HEK293T (cell line): ENCODE measurements at regions not wholly inside any gene's neighbourhood (a gene's known extent, or its start where the extent isn't known, plus 50 kb on each side); places are given as distances from the start of the nearest gene placed in this dataset.
A peak's percentile ranks its signal among the peaks of the same experiment; 100 is the strongest.

Experiments used
- CTCF ChIA-PET: fragments of 350-600 bp; formaldehyde crosslinking; extraction: SDS; loops from one replicate; lab custom pipeline; 2021; ENCODE audit warnings: antibody characterized with exemption, inconsistent platforms; lab: Yijun Ruan, JAX
- POLR2A ChIA-PET: fragments of 350-600 bp; formaldehyde crosslinking; extraction: SDS; loops from one replicate; lab custom pipeline; 2020; ENCODE audit warnings: antibody characterized with exemption, inconsistent platforms; lab: Yijun Ruan, JAX
- DNase-seq: peaks from one replicate; pipeline ENCODE4 v3.0.0; 2012; ENCODE audit warnings: mixed read lengths; ENCODE audit errors: extremely low spot score
- ARNT ChIP-seq: fragments of 450-650 bp; IDR thresholded peaks from 2 replicates; pipeline ENCODE4 v1.6.1; 2017; ENCODE audit warnings: mild to moderate bottlenecking
- BHLHE40 ChIP-seq: fragments of 450-650 bp; IDR thresholded peaks from 2 replicates; pipeline ENCODE4 v1.6.1; 2016; ENCODE audit warnings: mild to moderate bottlenecking, moderate library complexity, borderline replicate concordance
- CTBP1 ChIP-seq: fragments of 450-650 bp; IDR thresholded peaks from 2 replicates; pipeline ENCODE4 v1.6.1; 2016; ENCODE audit warnings: borderline replicate concordance
- ELF4 ChIP-seq: fragments of 450-650 bp; IDR thresholded peaks from 2 replicates; pipeline ENCODE4 v1.6.1; 2017; ENCODE audit warnings: antibody characterized with exemption
- FOXA1 ChIP-seq: fragments of 450-650 bp; IDR thresholded peaks from 2 replicates; pipeline ENCODE4 v1.6.1; 2016; ENCODE audit warnings: mild to moderate bottlenecking
- FOXK2 ChIP-seq: fragments of 450-650 bp; IDR thresholded peaks from 2 replicates; pipeline ENCODE4 v1.6.1; 2016; ENCODE audit warnings: mild to moderate bottlenecking
- FOXM1 ChIP-seq: fragments of 450-650 bp; IDR thresholded peaks from 2 replicates; pipeline ENCODE4 v1.6.1; 2017; ENCODE audit warnings: mild to moderate bottlenecking, borderline replicate concordance
- HDGF ChIP-seq: fragments of 450-650 bp; IDR thresholded peaks from 2 replicates; pipeline ENCODE4 v1.6.1; 2017; ENCODE audit warnings: antibody characterized with exemption, borderline replicate concordance
- L3MBTL2 ChIP-seq: fragments of 450-650 bp; conservative IDR thresholded peaks from 2 replicates; pipeline ENCODE4 v1.6.1; 2016; ENCODE audit warnings: mild to moderate bottlenecking
- LEF1 ChIP-seq: fragments of 450-650 bp; IDR thresholded peaks from 2 replicates; pipeline ENCODE4 v1.6.1; 2017; ENCODE audit warnings: mild to moderate bottlenecking, borderline replicate concordance
- NFRKB ChIP-seq: fragments of 450-650 bp; IDR thresholded peaks from 2 replicates; pipeline ENCODE4 v1.6.1; 2016; ENCODE audit warnings: mild to moderate bottlenecking, moderate library complexity
- SP1 ChIP-seq: fragments of 450-650 bp; IDR thresholded peaks from 2 replicates; pipeline ENCODE4 v1.6.1; 2017
- SUZ12 ChIP-seq: fragments of 450-650 bp; IDR thresholded peaks from 2 replicates; pipeline ENCODE4 v1.6.1; 2016; ENCODE audit warnings: mild to moderate bottlenecking
- TARDBP ChIP-seq: fragments of 450-650 bp; IDR thresholded peaks from 2 replicates; pipeline ENCODE4 v1.6.1; 2016
- ZNF384 ChIP-seq: fragments of 450-650 bp; IDR thresholded peaks from 2 replicates; pipeline ENCODE4 v1.6.1; 2016
- TF ChIP-seq, protein P1 (sequence below): fragments of 450-650 bp; IDR thresholded peaks from 2 replicates; pipeline ENCODE4 v1.6.1; 2016

DNA sequence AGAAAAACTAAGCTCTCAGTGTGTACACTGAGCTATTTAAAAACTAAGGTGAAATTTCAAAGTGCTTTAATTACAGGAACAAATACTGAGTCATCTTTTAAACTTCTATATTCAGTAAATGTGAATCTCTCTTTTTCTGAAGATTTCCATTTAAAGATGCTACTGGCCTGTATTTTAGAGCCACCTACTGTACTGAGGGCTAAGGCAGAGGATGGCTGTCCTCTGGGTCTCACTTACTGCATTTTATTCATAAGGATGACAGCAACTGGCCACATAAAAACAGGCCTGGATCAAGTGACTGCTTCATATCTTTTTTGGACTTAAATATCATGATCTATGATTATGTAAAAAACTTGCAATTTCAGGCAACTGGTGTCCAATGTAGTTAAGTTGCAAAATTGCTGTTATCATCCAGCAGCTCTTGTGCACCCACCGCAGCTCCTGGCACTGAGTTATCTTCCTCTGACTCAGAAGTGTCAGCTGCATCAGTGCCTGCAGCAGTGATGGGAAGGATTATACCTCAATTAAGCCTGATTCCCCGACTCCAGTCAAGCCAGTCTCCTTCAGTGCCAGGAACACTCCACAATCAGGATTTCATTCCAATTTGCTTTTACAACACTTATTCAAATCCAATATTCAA, 1073.7 kb downstream of the PDHA2 start:
- POLR2A ChIA-PET = no interaction called here

DNA sequence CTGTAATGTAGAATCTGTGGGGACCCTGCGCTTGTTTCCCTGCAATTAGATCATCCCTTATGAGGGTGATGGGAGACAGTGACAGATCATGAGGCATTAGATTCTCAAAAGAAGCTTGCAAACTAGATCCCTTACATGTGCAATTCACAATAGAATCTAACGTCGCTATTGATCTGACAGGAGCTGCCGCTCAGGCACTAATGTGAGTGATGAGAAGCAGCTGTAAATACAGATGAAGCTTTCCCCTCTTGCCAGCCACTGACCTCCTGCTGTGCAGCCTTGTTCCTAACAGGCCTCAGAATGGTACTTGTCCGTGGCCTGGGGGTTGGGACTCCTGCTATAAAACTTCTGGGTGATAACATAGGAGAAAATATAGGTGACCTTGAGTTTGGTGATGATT, 1076.8 kb downstream of the PDHA2 start:
- peak; percentile 6 for DNase-seq
- TF ChIP-seq, protein P1, sequence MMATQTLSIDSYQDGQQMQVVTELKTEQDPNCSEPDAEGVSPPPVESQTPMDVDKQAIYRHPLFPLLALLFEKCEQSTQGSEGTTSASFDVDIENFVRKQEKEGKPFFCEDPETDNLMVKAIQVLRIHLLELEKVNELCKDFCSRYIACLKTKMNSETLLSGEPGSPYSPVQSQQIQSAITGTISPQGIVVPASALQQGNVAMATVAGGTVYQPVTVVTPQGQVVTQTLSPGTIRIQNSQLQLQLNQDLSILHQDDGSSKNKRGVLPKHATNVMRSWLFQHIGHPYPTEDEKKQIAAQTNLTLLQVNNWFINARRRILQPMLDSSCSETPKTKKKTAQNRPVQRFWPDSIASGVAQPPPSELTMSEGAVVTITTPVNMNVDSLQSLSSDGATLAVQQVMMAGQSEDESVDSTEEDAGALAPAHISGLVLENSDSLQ = peak; percentile 39
- TF ChIP-seq ZNF384 = no peak
- ChIA-PET POLR2A (no interaction called here), CTCF (no interaction called here)

More for the DNA sequence above, 1073.7 kb downstream of the PDHA2 start:
- TF ChIP-seq SUZ12 (no peak), FOXA1 (no peak), TARDBP (no peak), FOXK2 (no peak), ARNT (no peak), LEF1 (no peak), ZNF384 (no peak), ELF4 (no peak), FOXM1 (no peak), CTBP1 (no peak), BHLHE40 (no peak), L3MBTL2 (no peak), NFRKB (no peak), HDGF (no peak), SP1 (no peak)
- TF ChIP-seq, protein P1 = no peak
- no peak for DNase-seq
- CTCF ChIA-PET = no interaction called here

DNA sequence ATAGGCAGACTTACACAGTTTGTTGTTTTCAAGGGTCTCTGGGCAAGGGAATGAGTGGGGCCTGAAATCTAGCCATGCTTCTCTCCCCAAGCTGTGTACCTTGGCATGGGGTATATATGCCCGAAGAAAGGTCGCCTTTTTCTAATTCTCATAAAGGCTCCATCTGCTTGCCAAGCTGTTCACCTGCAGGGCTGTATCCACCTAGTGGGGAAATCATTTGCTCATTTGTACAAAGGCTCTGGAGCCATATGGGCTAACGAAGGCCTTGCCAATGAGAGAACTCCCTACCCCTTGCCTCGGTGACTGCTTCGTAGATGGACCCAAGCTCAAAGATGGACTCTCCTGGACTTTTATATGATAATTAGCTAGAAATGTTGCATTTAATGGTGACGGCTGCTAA, 1097.0 kb downstream of the PDHA2 start:
- TF ChIP-seq NFRKB (no peak), LEF1 (no peak), SP1 (no peak), FOXA1 (no peak), ARNT (no peak), HDGF (no peak), CTBP1 (no peak), L3MBTL2 (no peak), FOXM1 (no peak), TARDBP (no peak), ELF4 (no peak), SUZ12 (no peak), ZNF384 (no peak), BHLHE40 (no peak)
- ChIA-PET CTCF (no interaction called here), POLR2A (no interaction called here)
- DNase-seq = no peak

DNA sequence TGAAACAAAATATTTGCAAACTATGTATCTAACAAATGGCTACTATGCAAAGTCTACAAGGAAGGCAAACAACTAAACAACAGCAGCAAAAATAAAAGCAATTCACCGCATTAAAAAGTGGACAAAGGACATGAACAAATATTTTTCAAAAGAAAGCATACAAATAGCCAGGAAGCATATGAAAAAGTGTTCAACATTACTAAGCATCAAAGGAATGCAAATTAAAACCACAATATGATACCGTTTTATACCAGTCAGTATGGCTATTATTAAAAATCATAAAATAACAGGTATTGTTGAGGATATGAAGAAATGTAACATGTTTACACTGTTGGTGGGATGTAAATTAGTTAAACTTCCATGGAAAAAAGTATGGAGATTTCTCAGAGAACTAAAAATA, 1106.7 kb downstream of the PDHA2 start:
- DNase-seq = no peak
- CTCF ChIA-PET = no interaction called here
- POLR2A ChIA-PET = no interaction called here
- TF ChIP-seq ELF4 (no peak), CTBP1 (no peak), BHLHE40 (no peak), ARNT (no peak), FOXA1 (no peak), NFRKB (no peak), TARDBP (no peak), SP1 (no peak), L3MBTL2 (no peak), FOXK2 (no peak), HDGF (no peak), ZNF384 (no peak)
- TF ChIP-seq, protein P1 = no peak

DNA sequence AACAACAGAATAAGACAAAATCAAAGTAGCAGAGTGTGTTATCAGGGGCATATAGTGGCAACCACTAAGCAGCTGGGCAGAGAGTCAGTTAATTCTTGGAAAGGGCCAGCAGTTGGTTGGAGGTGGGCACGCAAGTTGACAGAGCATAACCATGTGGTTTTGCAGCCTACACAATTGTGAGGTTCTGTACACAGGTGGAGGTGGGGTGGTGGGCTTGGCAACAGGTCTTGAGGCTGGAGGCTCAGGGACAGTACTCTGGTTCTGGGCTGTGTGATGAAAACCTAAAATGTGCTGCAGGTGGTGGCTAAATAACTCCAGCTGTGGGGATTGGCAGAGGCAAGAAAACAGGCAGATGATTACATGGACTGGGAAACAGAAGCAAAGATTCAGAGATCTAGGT, 1112.7 kb downstream of the PDHA2 start:
- POLR2A ChIA-PET = no interaction called here
- no peak for TF ChIP-seq NFRKB
- TF ChIP-seq FOXA1 = no peak
- no peak for TF ChIP-seq ZNF384
- TF ChIP-seq, protein P1 = no peak
- TF ChIP-seq FOXK2 = no peak
- TF ChIP-seq BHLHE40 = no peak
- TF ChIP-seq HDGF = no peak
- TF ChIP-seq TARDBP = no peak
- CTCF ChIA-PET = no interaction called here
- no peak for DNase-seq

DNA sequence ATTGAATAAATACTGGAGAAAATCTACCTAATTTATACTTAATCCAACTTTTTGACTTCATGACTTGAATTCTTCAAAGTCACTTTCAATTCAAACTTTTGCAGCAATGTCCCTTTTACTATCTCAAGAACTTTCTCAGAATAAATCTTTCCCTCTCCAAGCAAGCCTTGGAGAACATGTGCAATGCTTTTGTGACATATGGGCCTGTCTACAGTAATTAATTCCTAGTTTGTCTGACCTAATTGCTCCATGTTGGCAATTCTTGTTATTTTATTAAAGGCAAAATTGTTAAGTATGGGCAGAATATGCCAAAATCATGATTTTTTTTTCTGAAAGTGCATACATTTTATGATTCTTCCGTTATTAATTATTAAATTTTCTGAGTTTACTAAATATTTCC, 1115.3 kb downstream of the PDHA2 start:
- POLR2A ChIA-PET = no interaction called here
- CTCF ChIA-PET = no interaction called here
- TF ChIP-seq ZNF384 (no peak), CTBP1 (no peak), TARDBP (no peak), FOXK2 (no peak), ARNT (no peak), FOXA1 (no peak), LEF1 (no peak)
- TF ChIP-seq, protein P1 = no peak
- DNase-seq = no peak
